HTR-8/SVneo (cell line): ENCODE measurements at regions not wholly inside any gene's neighbourhood (a gene's known extent, or its start where the extent isn't known, plus 50 kb on each side); places are given as distances from the start of the nearest gene placed in this dataset.
A peak's percentile ranks its signal among the peaks of the same experiment; 100 is the strongest.
"Not testable (repeated sequence)": the region's sequence is repeated elsewhere in the genome, so short reads cannot be mapped to it uniquely, and the experiment has no call there.

Experiments used
- DNase-seq: peaks from one replicate; pipeline ENCODE4 v3.0.0; 2011; ENCODE audit warnings: low spot score, mixed read lengths; ENCODE audit not compliant: insufficient read length
- FAIRE-seq: peaks from 2 replicates; lab custom pipeline; 2011; peaks lifted over from hg19 to GRCh38; lab: Jason Lieb, UNC

GRCh38 chr4:181849472-181849871 is 393.7 kb upstream of the TENM3 start:
- FAIRE-seq (no peak), DNase-seq (no peak)

GRCh38 chr4:181853881-181854511 is 389.2 kb upstream of the TENM3 start:
- DNase-seq (no peak), FAIRE-seq (no peak)

DNA sequence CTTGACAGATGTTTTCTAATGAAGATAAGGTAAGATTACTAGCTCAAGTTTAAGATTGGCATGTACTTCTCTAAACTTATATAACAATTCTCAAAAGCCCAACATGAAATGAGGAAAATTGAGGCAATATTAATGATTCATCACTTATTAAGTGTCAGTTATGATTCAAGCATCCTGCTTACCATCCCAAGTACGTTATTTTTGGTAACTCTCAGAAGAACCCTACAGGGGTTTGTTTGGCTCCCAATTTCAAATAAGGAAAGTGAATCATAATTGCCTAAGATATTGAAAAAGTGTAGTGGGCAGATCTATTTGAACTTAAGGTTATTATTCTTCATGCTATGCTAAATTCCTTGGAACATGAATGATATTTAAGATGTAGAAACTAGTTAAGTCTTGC is 387.9 kb upstream of the TENM3 start:
- DNase-seq (no peak), FAIRE-seq (no peak)

DNA sequence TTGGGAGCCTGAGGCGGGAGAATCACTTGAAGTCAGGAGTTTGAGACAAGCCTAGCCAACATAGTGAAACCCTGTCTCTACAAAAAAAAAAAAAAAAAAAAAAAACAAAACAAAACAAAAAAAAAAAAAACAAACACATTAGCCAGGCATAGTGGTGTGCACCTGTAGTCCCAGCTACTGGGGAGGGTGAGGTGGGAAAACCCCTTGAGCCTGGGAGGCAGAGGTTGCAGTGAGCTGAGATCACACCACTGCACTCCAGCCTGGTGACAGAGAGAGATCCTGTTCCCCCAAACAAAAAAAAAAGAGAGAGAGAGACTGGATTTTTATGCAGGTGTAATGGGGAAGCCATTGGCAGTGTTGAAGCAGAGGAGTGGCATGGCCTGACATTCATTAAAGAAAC is 385.7 kb upstream of the TENM3 start:
- not testable (repeated sequence) for DNase-seq, FAIRE-seq

DNA sequence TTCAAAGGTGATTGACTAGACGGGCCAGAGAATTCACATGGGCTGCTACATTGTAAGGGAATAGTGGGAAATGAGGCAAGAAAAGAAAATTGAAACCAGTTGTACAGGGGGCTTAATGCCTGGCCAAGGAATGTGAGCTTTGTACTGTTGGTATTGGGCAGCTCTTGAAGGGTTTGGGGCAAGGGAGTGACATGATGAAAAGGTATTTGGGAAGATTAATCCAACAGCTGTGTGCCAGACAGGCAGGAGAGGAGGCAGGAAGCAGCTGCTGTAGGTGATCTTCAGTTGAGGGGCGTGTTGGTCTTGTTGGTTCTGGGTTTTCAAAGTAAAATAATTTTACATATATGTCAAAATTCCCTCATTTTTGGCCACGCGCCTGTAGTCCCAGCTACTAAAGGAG is 384.5 kb upstream of the TENM3 start:
- no peak for DNase-seq
- FAIRE-seq = no peak

- FAIRE-seq = no peak
- no peak for DNase-seq
Measured at GRCh38 chr4:181859439-181859838, 383.8 kb upstream of the TENM3 start.

DNA sequence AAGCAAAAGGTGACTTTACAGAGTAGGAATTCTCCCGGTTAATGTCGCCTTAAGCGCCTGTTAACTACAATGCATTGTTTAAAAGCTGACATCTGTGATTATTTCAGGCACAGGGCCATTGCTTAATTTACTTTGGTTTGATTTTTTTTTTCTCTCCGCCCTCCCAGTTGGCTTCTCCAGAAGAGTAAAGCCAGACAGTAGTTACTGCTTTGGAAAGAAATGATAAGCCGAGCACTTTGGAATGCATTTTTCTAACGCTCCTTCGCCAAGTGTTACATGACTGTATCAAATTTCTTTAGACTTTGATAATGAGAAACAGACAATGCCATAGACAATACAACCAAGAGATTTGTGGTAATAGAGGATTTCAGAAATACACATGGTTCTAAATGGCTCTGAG is 383.0 kb upstream of the TENM3 start:
- DNase-seq (no peak), FAIRE-seq (no peak)

- DNase-seq = no peak
- FAIRE-seq = no peak
Measured at GRCh38 chr4:181860668-181861067, 382.5 kb upstream of the TENM3 start.

- no peak for FAIRE-seq
- DNase-seq = no peak
Measured at GRCh38 chr4:181863856-181864255, 379.3 kb upstream of the TENM3 start.

- DNase-seq = no peak
- FAIRE-seq = no peak
Measured at GRCh38 chr4:181870326-181870725, 372.9 kb upstream of the TENM3 start.

GRCh38 chr4:181874602-181875001 is 368.6 kb upstream of the TENM3 start:
- no peak for DNase-seq
- no peak for FAIRE-seq

DNA sequence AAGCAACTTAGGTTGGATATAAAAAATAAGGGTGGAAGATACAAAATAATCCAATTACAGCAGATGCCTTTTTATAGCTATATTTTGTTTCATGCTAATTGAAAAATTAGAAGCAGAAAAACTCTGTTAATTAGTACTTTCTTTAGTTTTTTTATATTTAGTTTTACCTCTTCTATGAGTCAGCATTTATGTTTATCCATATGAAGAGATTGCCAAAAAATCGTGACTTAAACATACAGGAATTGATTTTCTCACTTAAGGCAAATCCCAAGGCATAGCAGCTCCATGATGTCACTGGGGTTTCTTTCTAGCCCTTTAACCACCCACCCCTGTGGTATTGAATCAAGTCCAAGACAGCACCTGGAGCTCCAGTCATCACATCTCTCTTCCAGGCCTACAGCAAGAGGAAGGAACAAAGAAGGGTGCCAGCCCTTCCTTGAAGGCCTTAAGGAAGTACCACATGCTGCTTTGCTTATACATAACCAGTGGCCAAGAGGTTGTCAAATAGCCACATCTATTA is 365.8 kb upstream of the TENM3 start:
- FAIRE-seq (no peak), DNase-seq (no peak)

- FAIRE-seq (no peak), DNase-seq (no peak)
Measured at GRCh38 chr4:181890031-181890430, 353.2 kb upstream of the TENM3 start.

GRCh38 chr4:181890911-181891310 is 352.3 kb upstream of the TENM3 start:
- no peak for DNase-seq
- no peak for FAIRE-seq

- DNase-seq (no peak), FAIRE-seq (no peak)
Measured at GRCh38 chr4:181896614-181897013, 346.6 kb upstream of the TENM3 start.

- DNase-seq (peak; percentile 60), FAIRE-seq (no peak)
Measured at GRCh38 chr4:181897935-181898334, 345.3 kb upstream of the TENM3 start.

DNA sequence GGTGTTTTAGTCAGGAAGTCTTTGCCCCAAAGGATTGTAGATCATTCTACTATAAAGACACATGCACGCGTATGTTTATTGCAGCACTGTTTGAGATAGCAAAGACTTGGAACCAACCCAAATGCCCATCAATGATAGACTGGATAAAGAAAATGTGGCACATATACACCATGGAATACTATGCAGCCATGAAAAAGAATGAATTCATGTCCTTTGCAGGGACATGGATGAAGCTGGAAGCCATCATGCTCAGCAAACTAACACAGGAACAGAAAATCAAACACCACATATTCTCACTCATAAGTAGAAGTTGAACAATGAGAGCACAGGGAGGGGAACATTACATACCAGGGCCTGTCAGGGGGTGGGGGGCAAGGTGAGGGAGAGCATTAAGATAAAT is 340.8 kb upstream of the TENM3 start:
- not testable (repeated sequence) for FAIRE-seq, DNase-seq

DNA sequence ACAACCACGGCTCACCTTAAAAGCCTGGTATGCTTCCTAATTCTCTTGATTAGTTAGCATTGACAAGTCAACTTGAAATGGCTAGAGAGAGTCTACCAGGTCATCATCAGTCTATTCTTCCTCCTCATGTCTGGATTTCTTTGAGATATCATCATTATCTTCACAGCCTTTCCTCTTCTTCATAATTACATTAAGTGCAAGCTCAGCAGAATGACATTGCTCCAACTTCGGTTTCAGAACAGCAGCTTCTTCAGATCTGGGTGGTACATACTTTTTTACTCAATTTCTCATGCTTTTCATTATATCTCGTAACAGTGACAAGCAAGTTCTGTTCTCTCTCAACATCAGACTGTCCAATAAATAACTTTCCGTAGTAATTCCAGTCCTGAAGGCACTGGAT is 337.5 kb upstream of the TENM3 start:
- no peak for FAIRE-seq
- DNase-seq = no peak

DNA sequence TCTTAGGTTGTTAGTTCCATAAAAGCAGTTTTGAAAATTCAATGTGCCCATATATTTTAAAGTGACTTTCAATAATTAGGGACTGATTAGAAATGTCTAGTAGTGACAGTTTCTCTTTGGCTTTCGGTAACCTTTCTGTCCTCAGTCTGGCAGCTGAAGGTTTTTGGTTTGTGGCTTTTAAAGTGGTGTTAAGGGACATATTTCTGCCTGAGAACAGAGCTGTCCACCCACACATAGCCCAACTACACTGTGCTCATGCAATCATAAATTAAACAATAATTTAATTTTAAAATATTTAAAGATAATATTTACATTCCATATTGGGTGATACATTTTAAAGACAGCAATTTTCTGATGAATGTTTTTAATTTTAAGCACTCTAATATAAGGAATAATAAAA is 335.0 kb upstream of the TENM3 start:
- no peak for FAIRE-seq
- DNase-seq = no peak

DNA sequence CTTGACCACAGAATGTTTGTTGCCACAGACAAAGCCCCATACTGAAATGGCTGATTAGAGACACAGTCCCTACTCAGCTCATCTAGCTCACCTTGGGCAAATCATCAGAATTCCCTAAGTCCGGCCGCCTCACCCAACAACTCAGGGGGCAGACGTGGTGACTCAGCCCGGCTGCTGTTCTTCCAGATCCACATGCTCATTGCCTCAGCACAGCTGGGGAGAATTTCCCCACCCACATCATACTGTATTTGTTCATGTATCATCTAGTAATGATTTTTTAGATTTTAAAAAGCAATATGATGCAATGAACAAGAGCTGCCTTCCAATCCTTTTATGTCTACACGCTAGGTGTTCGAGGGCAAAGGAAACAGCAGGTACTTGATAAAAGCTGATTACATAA is 333.8 kb upstream of the TENM3 start:
- FAIRE-seq = no peak

DNA sequence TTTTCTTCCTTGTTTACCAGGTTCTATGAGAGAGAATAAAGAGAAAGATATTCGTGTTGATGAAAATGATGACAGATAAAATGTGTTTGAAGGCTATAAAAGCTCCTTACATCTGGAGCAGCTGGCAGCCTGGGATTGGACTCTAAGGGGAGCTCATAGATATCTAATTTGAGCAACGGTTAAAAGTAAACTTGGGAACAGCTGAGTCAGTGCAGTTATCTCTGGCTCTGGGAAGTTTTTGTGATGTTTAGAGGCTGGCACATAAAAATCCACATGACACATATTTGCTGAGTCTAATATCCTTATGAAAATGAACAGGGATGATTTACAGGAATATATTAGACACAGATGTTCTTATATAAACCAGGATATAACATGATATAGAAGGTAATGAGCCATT is 331.8 kb upstream of the TENM3 start:
- DNase-seq (no peak), FAIRE-seq (no peak)

More for the DNA sequence above, 333.8 kb upstream of the TENM3 start:
- no peak for DNase-seq

GRCh38 chr4:181933471-181933870 is 309.7 kb upstream of the TENM3 start:
- DNase-seq (no peak), FAIRE-seq (no peak)
